Stimulated activated effector memory CD8-positive, alpha-beta T cell treated with anti-CD3 and anti-CD28 coated beads, Interleukin-12 subunit alpha, Interleukin-12 subunit beta, amount 100 ng/mL, for 72 hours (primary cell): ENCODE measurements at regions not wholly inside any gene's neighbourhood (a gene's known extent, or its start where the extent isn't known, plus 50 kb on each side); places are given as distances from the start of the nearest gene placed in this dataset.

Experiments
- ATAC-seq: fragments of 150-1000 bp; cut with Tn5 transposase; 2 replicates; pipeline ENCODE4 v1.10.0; 2021
- DNase-seq, 2 donors: peaks; one replicate each; pipeline ENCODE4 v3.0.0; 2021 to 2022; ENCODE audit warnings: low spot score in 2 of 2
- H3K27ac Mint-ChIP-seq: one replicate; pipeline ENCODE4 v1.8.0; 2022; ENCODE audit warnings: mild to moderate bottlenecking, mixed read lengths
- H3K36me3 Mint-ChIP-seq: one replicate; pipeline ENCODE4 v1.8.0; 2022; ENCODE audit warnings: mild to moderate bottlenecking, mixed read lengths
- H3K4me1 Mint-ChIP-seq: one replicate; pipeline ENCODE4 v1.8.0; 2022; ENCODE audit warnings: mixed read lengths
- H3K4me3 Mint-ChIP-seq: one replicate; pipeline ENCODE4 v1.8.0; 2022; ENCODE audit warnings: mild to moderate bottlenecking, mixed read lengths
- H3K9me3 Mint-ChIP-seq: one replicate; pipeline ENCODE4 v1.8.0; 2022; ENCODE audit warnings: mixed read lengths

GRCh38 chr1:55640708-55641473, 425.7 kb upstream of the USP24 start:
- Mint-ChIP-seq H3K4me1 (no peaks in the 10 kb centered on the region), H3K4me3 (no peak overlapping the region), H3K9me3 (no peaks in the 10 kb centered on the region), H3K27ac (no peak overlapping the region), H3K36me3 (no peaks in the 10 kb centered on the region)
- ATAC-seq (no peak), DNase-seq (no peak)

DNA sequence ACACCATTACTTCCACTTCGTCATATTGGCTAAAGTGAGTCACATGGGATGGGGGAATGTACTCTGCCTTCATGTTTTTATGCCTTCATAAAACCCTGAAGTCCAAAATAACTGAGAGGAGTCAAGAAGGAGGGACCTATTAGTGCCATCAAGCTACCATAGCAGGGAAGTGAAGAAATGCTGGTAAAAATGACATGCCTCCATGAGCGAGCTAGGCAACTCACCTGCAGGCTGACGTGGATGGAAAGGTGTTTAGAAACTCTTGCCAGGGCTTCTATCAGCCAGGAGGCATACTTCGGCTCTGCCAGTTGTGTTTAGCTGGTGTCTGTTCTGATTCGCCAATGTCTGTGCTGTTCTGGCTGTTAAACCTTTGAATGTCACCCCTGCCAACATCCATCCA, 424.4 kb upstream of the USP24 start:
- no peak overlapping the region for H3K4me3 Mint-ChIP-seq
- no peak overlapping the region for H3K27ac Mint-ChIP-seq
- DNase-seq = no peak
- H3K4me1 Mint-ChIP-seq = no peaks in the 10 kb centered on the region
- ATAC-seq = no peak
- H3K36me3 Mint-ChIP-seq = no peaks in the 10 kb centered on the region
- no peaks in the 10 kb centered on the region for H3K9me3 Mint-ChIP-seq

GRCh38 chr1:55639051-55639450, 423.9 kb upstream of the USP24 start:
- no peaks in the 10 kb centered on the region for H3K36me3 Mint-ChIP-seq

DNA sequence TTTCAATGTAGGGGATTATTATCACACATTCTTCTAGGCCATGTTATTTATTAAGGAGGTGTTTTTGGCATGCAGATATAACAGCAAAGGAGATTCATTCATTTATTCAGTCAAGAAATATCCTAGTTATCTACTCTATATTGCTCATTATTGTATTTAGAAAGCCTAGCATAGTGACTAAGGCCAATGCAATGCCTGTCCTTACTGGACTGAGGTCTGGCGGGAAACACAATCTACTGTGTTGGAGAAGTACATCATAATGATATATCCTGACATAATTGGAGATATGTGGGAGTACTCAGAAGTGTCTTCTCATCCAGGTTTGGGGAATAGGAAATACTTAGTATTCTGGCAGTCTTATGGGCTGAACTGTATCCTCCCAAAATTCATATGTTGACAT, 421.5 kb upstream of the USP24 start:
- H3K4me3 Mint-ChIP-seq = no peak overlapping the region
- no peaks in the 10 kb centered on the region for H3K36me3 Mint-ChIP-seq
- DNase-seq (no peak), ATAC-seq (no peak)
- H3K4me1 Mint-ChIP-seq = no peaks in the 10 kb centered on the region
- H3K9me3 Mint-ChIP-seq = no peaks in the 10 kb centered on the region
- no peak overlapping the region for H3K27ac Mint-ChIP-seq

More at GRCh38 chr1:55639051-55639450, 423.9 kb upstream of the USP24 start:
- Mint-ChIP-seq H3K27ac (no peak overlapping the region), H3K4me1 (no peaks in the 10 kb centered on the region), H3K4me3 (no peak overlapping the region), H3K9me3 (no peaks in the 10 kb centered on the region)
- ATAC-seq (no peak), DNase-seq (no peak)

GRCh38 chr1:55635856-55636255, 420.7 kb upstream of the USP24 start:
- DNase-seq = no peak
- no peaks in the 10 kb centered on the region for H3K4me1 Mint-ChIP-seq
- no peak overlapping the region for H3K27ac Mint-ChIP-seq
- H3K4me3 Mint-ChIP-seq = no peak overlapping the region
- ATAC-seq = no peak
- H3K36me3 Mint-ChIP-seq = no peaks in the 10 kb centered on the region
- H3K9me3 Mint-ChIP-seq = no peaks in the 10 kb centered on the region

GRCh38 chr1:55634516-55634915, 419.4 kb upstream of the USP24 start:
- Mint-ChIP-seq H3K4me3 (no peak overlapping the region), H3K36me3 (no peaks in the 10 kb centered on the region), H3K27ac (no peak overlapping the region), H3K9me3 (no peaks in the 10 kb centered on the region), H3K4me1 (no peaks in the 10 kb centered on the region)
- ATAC-seq (no peak), DNase-seq (no peak)

DNA sequence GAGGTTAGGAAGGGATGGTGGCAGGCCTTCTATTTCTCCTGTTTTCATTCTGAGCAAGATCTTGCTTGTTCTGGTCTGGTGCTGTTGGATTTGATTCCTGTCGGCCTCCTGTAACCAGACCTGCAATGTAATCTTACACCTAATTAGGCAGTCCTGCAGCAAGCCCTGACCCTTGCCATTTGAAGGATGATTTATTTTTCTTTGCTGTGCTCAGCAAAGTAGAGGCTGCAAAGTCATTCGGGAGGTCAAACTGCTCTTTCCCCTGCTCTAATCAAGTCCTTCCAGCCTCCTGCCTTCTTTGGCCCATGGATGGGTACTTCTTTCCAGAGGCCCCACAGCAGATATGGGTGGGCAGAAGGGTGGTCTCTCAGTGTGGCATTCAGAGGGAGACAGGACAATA, 417.7 kb upstream of the USP24 start:
- no peaks in the 10 kb centered on the region for H3K4me1 Mint-ChIP-seq
- no peak overlapping the region for H3K27ac Mint-ChIP-seq
- H3K9me3 Mint-ChIP-seq = no peaks in the 10 kb centered on the region
- no peaks in the 10 kb centered on the region for H3K36me3 Mint-ChIP-seq
- ATAC-seq = no peak
- no peak overlapping the region for H3K4me3 Mint-ChIP-seq
- no peak for DNase-seq

GRCh38 chr1:55632058-55632457, 416.9 kb upstream of the USP24 start:
- Mint-ChIP-seq H3K27ac (no peak overlapping the region), H3K4me1 (no peaks in the 10 kb centered on the region), H3K9me3 (no peaks in the 10 kb centered on the region), H3K36me3 (no peaks in the 10 kb centered on the region), H3K4me3 (no peak overlapping the region)
- DNase-seq (no peak), ATAC-seq (no peak)

DNA sequence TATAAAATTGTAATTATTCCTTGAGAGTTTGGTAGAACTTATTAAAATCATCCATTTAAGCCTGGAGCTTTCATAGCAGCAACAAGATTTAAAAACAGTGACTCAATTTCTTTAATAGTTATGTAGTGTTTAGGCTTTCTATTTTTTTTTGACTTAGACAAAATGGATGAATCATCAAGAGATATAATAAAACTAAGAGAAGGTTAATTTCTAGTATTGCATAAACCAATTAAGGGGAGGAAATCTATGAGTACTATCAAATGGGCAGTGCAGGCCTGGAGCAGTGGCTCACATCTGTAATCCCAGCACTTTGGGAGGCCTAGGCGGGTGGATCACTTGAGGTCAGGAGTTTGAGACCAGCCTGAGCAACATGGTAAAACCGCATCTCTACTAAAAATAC, 416.3 kb upstream of the USP24 start:
- DNase-seq = no peak
- no peak overlapping the region for H3K4me3 Mint-ChIP-seq
- H3K36me3 Mint-ChIP-seq = no peaks in the 10 kb centered on the region
- H3K4me1 Mint-ChIP-seq = no peaks in the 10 kb centered on the region
- H3K9me3 Mint-ChIP-seq = no peaks in the 10 kb centered on the region
- no peak for ATAC-seq
- no peak overlapping the region for H3K27ac Mint-ChIP-seq

DNA sequence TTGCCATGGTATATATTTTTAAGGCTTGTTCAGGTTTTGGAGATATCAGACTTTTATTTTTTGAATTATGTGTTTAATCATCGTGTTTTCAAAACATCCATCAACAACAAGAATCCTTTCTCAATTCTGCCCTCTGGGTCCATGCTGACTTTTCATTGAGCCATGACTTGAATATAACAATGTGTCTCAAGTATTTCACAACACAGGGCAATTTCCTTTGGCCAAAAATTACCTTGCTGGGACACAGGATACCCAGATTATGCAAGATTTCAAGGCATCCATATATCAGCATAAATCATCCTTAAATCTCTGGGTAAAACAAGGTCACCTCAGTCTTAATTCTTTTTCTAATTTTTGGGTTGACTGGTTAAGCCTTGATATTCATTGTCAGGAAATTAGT, 411.2 kb upstream of the USP24 start:
- ATAC-seq = no peak
- no peak for DNase-seq
- Mint-ChIP-seq H3K9me3 (no peaks in the 10 kb centered on the region), H3K27ac (no peak overlapping the region), H3K4me1 (no peaks in the 10 kb centered on the region), H3K36me3 (no peaks in the 10 kb centered on the region), H3K4me3 (no peak overlapping the region)

DNA sequence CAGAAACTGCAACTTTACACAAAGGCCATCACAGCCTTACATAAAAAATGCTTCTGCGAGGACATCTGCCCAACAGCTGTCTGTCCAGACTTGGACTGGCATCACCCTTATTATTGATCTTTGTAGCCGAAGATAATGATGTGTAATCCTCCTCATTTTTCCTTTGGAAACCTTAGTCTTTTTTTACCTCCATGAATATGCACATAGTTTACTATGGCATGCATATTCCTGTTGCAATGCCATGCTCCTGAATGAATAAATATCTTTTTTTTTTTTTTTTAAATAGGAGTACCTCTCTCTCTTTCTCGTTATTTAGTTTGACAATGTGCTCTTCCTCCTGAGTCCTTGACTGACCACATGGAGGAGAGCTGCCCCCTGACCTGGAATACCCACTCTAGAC, 409.6 kb upstream of the USP24 start:
- no peak overlapping the region for H3K4me3 Mint-ChIP-seq
- no peaks in the 10 kb centered on the region for H3K4me1 Mint-ChIP-seq

GRCh38 chr1:55623311-55623710, 408.1 kb upstream of the USP24 start:
- Mint-ChIP-seq H3K9me3 (peaks cover 6% of the 10 kb centered on the region), H3K27ac (no peak overlapping the region), H3K4me1 (no peaks in the 10 kb centered on the region), H3K36me3 (no peaks in the 10 kb centered on the region), H3K4me3 (no peak overlapping the region)
- no peak for DNase-seq
- no peak for ATAC-seq

More for the DNA sequence above, 409.6 kb upstream of the USP24 start:
- Mint-ChIP-seq H3K9me3 (peaks cover 2% of the 10 kb centered on the region), H3K36me3 (no peaks in the 10 kb centered on the region), H3K27ac (no peak overlapping the region)
- DNase-seq = no peak
- no peak for ATAC-seq

DNA sequence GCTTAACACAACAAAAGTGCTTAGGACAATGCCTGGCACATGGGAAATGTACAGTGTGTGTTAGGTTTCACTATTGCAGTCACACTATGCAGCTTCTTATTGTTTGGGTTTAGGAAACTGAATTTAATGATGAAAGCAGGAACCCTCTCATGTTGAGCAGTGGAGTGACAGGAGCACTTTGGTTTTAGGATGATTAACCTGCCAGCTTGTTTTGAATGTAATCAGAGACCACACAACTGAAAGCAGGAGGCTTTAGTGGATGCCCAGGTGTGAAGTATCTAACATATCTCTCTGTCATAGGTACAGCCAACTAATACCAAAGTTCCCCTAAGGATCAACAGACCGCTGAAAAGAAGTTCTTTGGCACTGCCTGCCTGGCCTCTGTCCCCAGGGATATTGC, 406.9 kb upstream of the USP24 start:
- DNase-seq (no peak), ATAC-seq (no peak)
- Mint-ChIP-seq H3K36me3 (no peaks in the 10 kb centered on the region), H3K9me3 (peaks cover 6% of the 10 kb centered on the region), H3K27ac (no peak overlapping the region), H3K4me3 (no peak overlapping the region), H3K4me1 (no peaks in the 10 kb centered on the region)

DNA sequence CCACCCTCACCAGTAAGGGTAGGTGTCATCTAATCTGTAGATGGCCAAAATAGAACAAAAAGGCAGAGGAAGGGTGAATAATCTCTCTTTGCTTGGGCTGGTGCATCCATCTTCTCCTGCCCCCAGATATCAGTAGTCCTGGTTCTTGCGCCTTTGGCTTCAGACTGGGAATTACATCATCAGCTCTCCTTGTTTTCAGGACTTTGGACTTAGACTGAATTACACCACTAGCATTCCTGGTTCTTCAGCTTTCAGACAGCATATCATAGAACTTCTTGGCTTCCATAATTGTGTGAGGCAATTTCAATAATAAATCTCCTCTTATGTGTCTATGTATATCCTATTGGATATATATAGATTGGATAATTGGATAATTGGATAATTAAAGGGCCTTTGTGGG, 403.0 kb upstream of the USP24 start:
- no peaks in the 10 kb centered on the region for H3K36me3 Mint-ChIP-seq
- H3K9me3 Mint-ChIP-seq = peaks cover 6% of the 10 kb centered on the region
- H3K4me3 Mint-ChIP-seq = no peak overlapping the region
- no peaks in the 10 kb centered on the region for H3K4me1 Mint-ChIP-seq
- DNase-seq = no peak
- H3K27ac Mint-ChIP-seq = no peak overlapping the region
- ATAC-seq = no peak

- H3K36me3 Mint-ChIP-seq = no peaks in the 10 kb centered on the region
- peaks cover 6% of the 10 kb centered on the region for H3K9me3 Mint-ChIP-seq
- ATAC-seq (no peak), DNase-seq (no peak)
- H3K27ac Mint-ChIP-seq = no peak overlapping the region
- H3K4me1 Mint-ChIP-seq = no peaks in the 10 kb centered on the region
- no peak overlapping the region for H3K4me3 Mint-ChIP-seq
These were observed 402.3 kb upstream of the USP24 start for GRCh38 chr1:55617288-55617982.

DNA sequence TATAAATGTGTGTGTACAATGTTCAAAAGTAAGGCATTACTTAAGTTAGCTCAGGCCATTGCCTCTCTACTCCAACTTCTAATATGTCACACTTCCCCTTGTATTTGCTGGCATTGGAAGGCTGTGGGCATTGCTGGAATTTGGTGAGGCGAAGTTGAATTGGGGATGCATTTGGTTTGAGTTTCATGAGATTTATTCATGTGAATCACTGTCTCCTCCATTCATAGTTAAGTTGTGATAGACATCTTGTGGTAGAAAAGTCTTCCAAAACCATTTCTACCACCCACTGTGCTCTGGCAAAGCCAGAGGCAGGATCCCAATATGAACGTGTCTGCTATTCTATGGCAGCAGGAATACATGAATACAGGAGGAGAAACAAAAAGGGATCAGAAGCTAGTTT, 397.8 kb upstream of the USP24 start:
- no peak overlapping the region for H3K27ac Mint-ChIP-seq
- no peak for DNase-seq
- H3K4me1 Mint-ChIP-seq = no peaks in the 10 kb centered on the region
- H3K4me3 Mint-ChIP-seq = no peak overlapping the region
- no peaks in the 10 kb centered on the region for H3K9me3 Mint-ChIP-seq
- no peaks in the 10 kb centered on the region for H3K36me3 Mint-ChIP-seq
- ATAC-seq = no peak
